GM12872 (cell line): ENCODE measurements at regions not wholly inside any gene's neighbourhood (a gene's known extent, or its start where the extent isn't known, plus 50 kb on each side); places are given as distances from the start of the nearest gene placed in this dataset.

Experiments
- CTCF ChIP-seq: IDR thresholded peaks from 3 replicates; pipeline ENCODE4 v1.5.1; 2011; ENCODE audit warnings: low read depth, mild to moderate bottlenecking, low read length, moderate library complexity; ENCODE audit not compliant: insufficient read depth

GRCh38 chr21:28069450-28069923, 923.2 kb downstream of the LTN1 start:
- no peak for TF ChIP-seq CTCF

GRCh38 chr21:28068455-28069358, 924.0 kb downstream of the LTN1 start:
- TF ChIP-seq CTCF, result no peak

- no peak for TF ChIP-seq CTCF
Observed at GRCh38 chr21:28066596-28067387, 925.9 kb downstream of the LTN1 start.

DNA sequence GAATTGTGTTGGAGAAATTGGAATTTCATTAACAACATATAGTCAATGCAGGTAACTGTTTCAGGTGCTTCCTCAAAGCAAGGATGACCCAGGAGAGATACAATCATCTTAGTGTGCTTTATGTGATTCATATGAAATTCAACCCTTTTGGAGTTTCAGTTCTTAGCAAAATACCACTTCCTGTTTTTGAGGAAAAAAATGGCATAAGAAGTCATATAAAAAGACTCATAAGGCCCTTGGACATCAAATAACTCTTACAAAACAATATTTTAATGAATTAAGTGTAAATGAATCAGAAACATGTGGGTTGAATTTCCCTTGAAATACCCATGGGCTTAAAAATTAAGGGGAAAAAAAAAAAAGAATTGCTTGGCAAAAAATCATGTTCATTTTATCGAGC, 926.6 kb downstream of the LTN1 start:
- no peak for TF ChIP-seq CTCF

- no peak for TF ChIP-seq CTCF
Observed at GRCh38 chr21:28063241-28064216, 929.1 kb downstream of the LTN1 start.

DNA sequence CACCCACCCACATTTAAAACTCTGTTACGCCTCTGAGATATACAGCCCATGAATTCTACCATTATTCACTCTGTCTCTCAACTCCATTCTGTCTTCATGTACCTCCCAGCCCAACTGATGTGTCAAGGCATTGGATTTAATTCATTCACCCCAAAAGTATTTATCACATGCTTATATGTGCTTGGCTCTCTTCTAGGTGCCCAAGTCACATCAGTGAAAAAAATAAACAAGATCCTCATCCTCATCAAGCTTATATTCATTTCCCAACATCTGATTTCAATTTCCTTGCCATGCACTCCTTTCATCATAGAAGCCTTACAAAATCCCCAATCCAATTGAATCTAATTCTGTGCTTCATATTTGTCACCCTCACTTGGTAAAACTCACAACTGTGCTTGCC, 967.6 kb downstream of the LTN1 start:
- TF ChIP-seq CTCF, result no peak
